DND-41 (cell line): ENCODE measurements at regions not wholly inside any gene's neighbourhood (a gene's known extent, or its start where the extent isn't known, plus 50 kb on each side); places are given as distances from the start of the nearest gene placed in this dataset.

ENCODE experiments used
- CTCF ChIP-seq: IDR thresholded peaks from 2 replicates; pipeline ENCODE4 v1.5.1; 2012; ENCODE audit warnings: borderline replicate concordance, low read length, moderate library complexity, mild to moderate bottlenecking; ENCODE audit not compliant: poor library complexity, severe bottlenecking; ENCODE audit errors: extremely low read depth
- EZH2 ChIP-seq: IDR thresholded peaks from 3 replicates; pipeline ENCODE4 v1.6.1; 2012; ENCODE audit warnings: borderline replicate concordance, low read depth, mild to moderate bottlenecking, moderate library complexity, low read length, inconsistent platforms; ENCODE audit not compliant: severe bottlenecking

- TF ChIP-seq CTCF = no peak
- TF ChIP-seq EZH2 = no peak
These were observed 225.0 kb downstream of the SLITRK1 start for GRCh38 chr13:83657281-83657680.
